Muscle of arm (tissue), 1 donor: ENCODE measurements at regions not wholly inside any gene's neighbourhood (a gene's known extent, or its start where the extent isn't known, plus 50 kb on each side); places are given as distances from the start of the nearest gene placed in this dataset.

Experiments used
- DNase-seq: peaks from one replicate; pipeline ENCODE4 v3.0.0-alpha.2; 2013

DNA sequence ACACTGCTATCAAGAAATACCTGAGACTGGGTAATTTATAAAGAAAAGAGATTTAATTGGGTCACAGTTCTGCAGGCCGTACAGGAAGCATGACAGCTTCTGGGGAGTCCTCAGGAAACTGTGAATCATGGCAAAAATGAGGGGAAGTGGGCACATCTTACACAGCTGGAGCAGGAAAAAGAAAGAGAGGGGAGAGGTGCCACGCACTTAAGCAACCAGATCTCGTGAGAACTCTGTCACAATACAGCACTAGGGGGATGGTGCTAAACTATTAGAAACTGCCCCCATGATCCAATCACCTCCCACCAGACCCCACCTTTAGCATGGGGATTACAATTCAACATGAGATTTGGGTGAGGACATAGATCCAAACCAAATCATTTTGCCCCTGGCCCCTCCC, 105.5 kb upstream of the CPLX2 start:
- no peak for DNase-seq

DNA sequence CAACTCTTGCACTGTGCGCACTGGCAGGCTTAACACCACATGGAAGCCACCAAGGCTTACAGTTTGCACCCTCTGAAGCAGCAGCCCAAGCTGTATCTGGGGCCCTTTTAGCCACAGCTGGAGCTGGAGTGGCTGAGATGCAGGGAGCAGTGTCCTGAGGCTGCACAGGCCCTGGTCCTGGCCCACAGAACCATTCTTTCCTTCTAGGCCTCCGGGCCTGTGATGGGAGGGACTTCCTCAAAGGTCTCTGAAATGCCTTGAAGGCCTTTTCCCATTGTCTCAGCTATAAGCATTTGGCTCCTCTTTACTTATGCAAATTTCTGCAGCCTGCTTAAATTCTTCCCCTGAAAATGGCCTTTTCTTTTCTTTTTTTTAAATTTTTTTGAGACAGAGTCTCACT, 104.4 kb upstream of the CPLX2 start:
- DNase-seq = no peak

DNA sequence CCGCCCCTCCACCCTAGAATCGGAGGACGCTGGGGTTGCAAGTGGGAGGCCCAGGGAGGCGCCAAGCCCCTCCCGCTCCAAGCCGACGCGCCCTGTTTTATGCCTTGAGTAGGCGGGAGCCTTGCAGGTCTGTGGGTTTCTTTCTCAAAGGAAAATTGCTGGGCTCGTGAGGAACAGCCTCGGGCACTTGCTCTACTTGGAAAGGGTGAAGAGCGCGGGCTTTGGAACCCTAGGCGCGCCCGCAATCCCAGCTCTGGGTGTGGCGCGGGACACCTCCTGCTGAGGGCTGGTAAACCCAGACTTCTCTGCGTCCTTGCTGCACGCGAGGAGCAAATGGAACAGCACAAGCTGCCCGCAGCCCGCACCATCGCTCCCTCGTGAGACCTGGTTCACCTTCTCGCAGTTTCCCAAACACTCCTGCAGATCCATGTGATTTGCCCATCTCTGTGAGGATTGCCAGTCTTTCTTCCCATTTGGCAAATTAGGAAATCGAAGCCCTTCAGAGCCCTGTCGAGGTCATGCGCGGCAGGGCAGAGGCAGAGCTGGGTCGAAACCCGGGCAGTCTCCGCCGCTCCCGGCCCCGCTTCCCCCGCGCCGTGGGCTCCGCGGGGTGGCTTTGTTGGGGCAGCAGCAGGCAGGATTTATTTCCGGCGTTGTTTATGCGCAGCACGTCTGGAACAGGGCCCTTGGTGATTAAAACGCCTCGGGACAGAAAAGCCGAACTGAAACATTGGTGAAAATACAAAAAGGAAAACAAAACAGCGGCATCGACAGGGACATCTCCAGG, 98.4 kb upstream of the CPLX2 start:
- DNase-seq = no peak

DNA sequence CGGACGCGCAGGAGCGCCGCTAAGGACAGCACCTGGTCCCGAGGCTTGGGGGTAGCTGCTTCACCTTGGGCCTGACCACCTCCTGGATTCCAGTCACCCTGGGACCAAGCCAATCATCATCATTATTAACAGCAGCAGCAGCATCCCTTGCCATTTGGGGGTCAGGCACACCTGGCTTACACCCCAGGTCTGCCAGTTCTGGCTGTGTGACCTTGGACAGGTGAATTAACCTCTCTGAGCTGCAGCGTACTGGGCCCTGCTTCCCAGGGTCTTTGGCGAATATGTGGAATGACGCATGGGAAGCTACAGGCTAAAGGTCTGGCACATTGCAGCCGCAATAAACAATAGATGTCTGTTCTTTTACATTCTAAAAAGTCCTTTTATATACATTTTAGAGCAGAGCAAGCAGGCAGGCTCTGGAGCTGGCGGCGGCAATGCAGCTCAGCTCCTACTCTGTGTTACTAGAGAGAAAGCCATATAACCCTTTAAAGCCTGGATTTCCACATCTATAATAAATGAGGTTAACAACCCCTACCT, 97.8 kb upstream of the CPLX2 start:
- DNase-seq = no peak

DNA sequence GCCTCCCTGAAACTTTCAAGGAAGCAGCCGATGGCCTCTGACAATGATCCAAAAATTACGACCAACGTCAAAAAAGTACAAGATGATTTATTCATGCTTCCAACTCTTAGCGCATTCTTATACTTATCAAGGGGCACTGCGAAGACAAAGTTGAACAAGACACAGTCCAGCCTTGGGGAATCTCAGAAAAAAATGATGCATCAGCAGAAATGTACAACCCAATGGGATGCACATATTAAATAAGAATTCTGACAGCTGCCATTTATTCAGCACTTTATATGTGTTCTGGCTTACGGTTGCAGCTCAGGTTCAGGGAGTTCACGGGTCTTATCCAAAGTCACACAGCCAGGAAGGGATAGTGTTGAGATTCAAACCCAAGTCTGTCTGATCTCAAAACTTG, 96.0 kb upstream of the CPLX2 start:
- no peak for DNase-seq

DNA sequence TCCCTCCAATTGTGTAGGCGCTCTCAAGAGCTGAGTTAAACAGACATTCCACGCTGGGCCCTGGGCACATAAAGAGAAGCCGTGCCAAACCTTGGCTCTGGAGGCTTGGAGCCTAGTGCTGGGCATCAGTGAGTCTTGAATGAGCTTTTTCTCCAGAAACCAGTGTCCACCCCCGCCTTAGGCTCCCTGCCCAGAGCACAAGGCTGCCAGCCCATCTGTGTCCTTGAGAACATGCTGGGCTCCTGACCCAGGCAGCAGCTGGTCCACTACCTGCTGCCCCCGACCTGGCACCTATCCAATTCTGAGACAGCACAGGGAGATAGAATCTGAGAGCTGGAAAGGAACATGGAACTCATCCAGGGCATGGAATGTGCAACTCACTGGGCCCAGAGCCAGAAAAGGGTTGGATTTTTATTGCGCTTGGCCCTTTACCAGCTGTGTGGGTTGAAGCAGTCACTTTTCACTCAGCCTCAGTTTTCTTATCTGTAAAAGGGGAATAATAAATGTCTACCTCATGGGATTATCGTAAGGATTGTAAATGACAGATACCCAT, 92.4 kb upstream of the CPLX2 start:
- DNase-seq = no peak

DNA sequence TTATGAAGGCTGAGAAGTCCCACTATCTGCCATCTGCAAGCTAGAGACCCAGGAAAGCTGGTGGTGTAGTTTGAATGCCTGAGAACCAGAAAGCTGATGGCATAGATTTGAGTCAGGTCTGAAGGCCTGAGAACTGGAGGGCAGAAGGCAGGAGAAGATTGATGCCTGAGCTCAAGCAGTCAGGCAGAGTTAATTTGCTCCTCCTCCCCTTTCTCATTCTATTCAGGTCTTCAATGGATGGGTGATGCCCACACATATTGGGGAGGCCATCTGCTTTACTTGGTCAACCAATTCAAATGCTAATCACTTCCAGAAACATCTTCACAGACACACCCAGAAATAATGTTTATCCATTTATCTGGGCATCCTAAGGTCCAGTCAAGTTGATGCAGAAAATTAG, 87.6 kb upstream of the CPLX2 start:
- no peak for DNase-seq

DNA sequence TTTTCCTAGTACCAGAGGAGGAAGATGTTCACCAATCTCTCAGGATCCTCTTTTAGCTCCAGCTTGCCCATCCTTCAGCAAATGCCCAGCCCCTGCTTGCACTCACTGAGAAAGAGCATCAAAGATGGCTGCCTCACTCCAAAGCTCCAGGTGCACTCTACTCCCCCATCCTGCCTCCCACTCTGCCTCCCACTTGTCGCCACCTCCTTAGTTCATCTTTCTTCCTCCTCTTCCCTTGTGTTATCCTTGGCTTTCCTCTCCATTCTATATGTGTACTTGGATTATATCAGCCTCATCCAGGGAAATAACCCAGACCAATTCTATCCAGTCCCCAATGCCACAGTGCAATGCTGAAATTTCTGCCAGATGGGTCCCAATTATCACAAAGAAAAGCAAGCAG, 87.1 kb upstream of the CPLX2 start:
- DNase-seq = no peak

DNA sequence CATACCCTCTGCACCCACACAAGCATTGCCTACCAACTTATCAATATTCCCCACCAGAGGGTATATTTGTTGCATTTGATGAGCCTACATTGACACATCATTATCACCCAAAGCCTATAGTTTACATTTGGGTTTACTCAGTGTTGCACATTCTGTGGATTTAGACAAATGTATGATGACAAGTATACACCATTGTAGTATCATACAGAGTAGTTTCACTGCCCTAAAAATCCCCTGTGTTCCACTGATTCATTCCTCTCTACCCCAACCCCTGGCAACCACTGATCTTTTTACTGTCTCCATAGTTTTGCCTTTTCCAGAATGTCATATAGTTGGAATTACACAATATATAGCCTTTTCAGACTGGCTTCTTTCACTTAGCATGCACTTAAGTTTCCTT, 85.7 kb upstream of the CPLX2 start:
- no peak for DNase-seq

DNA sequence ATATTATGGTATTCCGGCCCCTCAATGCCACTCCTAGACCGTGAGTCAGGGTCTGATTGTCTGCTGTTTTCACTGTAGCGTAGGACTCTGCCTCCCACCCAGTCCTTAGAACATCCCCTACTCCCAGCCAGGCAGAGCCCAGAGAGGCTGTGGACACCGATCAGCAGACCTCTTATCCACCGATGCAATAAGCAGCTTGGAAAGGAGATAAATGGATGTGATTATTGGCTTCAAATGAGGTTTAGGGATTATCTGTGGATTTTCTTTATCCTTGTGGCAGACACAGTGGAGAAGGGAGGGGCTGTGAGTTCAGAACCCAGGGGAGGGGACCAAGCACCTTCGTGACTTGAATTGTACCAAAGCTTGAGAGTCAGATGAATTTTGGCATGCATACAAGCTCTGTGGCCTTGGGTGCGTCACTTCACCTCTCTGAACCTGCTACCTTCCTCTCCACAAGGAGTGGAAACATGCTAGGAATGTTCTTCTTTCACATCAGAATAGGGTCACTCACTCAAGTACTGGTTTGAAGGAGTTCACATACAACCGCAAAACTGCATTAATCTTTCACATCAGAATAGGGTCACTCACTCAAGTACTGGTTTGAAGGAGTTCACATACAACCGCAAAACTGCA, 83.1 kb upstream of the CPLX2 start:
- no peak for DNase-seq

DNA sequence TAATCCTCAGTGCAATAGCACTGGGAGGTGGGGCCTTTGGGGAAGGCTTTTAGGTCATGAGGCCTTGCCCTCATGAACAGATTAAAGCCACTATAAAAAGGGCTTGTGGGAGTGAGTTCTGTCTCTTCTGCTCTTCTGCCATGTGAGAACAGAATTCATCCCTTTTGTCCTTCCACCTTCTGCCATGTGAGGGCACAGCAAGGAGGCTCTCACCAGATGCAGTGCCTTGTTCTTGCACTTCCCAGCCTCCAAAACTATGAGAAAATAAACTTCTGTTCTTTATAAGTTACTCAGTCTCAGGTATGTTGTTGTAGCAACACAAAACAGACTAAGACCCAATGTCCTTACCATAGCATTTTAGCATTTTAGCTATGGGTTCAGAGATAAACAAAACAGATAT, 81.7 kb upstream of the CPLX2 start:
- no peak for DNase-seq

DNA sequence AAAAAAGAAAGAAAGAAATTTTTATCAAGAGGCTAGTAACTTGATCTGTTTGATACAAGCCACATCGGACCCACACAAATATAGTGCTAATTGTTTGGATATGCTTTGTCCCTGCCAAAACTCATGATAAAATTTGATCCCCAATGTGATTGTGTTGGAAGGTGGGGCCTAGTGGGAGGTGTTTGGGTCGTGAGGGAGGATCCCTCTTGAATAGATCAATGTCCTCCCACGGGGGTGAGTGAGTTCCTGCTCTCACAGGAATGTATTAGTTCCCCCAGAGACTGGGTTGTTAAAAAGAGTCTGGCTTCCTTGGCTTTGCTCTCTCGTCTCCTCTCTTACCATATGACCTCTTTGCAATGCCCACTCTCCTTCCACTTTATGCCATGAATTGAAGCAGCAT, 80.6 kb upstream of the CPLX2 start:
- no peak for DNase-seq

DNA sequence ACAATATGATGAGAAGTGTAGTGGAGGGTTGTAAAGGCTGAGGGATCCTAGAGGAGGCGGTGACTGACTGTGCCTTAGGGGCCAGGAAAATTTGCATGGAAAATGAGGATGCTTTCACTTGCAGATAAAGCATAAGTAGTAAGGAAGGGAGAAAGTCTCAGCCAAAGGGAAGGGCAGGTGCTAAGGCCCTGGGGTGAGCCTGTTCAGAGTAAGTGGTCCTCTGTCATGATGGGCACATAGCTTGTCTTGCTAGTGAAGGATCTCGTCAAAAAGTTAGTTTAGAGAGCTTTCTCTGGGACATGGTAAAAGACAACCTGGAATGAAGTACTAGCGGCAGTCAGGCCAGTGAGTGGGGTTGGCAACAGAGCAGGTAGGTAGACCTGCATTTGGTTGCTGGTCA, 75.4 kb upstream of the CPLX2 start:
- no peak for DNase-seq

DNA sequence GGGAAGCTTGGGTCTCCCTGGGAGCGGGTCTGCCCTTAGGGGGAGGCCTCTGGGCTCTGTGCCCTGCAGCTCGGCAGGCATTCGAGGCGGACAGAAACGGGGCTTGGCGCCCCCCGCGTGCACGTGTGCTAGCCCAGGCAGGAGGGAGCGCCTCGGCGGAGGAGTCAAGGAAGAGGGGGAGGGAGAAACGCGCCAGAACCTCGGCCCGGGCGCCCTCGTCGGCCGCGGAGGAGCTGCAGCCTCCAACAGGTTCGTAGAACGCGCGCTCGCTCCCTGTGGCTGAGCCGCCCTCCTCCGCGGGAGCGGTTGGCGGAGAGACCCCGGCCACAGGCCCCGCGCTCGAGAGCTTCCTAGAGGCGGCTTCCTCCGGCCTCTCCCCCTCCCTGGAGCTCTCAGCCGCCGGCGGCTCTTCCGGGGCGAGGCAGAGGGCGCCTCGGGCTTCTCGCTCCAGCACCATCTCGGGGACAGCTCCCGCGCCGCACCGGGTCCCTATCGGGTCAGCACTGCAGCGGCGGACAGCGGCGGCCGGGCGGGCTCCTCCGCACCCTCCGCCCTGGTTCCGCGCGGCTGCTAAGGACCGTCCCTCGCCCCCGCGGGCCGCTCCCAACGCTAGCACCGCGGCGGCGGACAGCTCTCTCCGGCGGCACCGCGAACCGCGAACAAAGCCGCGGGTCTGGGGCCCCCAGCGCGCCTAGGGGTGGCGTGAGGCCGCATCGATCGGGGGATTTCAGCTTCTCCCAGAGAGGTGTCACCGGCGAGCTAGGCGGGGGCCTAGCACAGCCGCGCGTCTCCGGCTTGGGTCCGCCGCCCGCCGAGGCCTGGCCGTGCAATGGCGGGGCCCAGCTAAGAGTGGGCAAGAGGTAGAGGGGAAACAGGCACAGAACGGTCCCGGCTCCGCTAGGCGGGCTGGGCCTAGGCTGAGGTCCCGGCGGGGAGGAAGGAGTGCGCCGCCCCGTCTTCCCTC, 74.6 kb upstream of the CPLX2 start:
- DNase-seq = peak; percentile 86

DNA sequence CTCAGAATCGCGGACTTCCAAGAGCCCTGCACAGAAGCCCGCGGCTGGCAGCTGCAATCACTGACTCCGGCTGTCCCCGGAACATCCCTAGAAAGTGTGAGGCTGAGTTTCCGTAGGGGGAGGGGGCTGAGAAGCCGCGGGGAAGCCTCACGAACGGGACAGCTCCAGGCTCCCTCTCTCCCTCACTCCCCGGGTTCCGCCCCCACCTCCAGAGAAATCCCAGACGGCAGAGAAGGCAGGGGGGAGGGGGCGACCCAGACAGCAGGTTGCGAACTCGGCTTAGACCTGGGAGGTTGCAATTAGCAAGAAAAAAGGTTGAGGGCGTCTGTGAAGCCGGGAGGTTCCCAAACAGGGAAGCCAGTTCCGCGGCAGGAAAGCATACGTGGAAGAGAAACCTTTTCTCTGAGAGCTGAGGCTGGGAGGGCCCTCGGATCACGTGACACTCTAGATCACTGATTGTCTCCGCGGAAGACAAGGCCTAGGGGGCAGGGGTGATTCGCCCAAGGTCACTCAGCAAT, 73.8 kb upstream of the CPLX2 start:
- no peak for DNase-seq

DNA sequence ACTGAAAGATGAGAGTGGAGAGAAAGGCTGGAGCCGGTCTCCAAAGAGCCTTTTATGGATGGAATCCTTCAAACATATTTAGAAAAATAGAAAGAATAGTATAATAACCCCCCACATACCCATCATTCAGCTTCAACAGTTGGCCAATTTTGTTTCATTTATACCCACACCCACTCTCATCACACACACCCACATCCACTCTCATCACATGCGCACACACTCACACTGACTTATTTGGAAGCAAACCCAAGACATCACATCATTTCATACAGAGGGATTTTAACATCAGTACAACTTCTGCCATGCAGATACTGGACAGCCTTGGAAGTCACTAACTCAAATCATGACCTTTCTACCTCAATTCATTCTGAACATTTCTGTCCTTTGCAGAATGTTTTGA, 72.8 kb upstream of the CPLX2 start:
- no peak for DNase-seq

DNA sequence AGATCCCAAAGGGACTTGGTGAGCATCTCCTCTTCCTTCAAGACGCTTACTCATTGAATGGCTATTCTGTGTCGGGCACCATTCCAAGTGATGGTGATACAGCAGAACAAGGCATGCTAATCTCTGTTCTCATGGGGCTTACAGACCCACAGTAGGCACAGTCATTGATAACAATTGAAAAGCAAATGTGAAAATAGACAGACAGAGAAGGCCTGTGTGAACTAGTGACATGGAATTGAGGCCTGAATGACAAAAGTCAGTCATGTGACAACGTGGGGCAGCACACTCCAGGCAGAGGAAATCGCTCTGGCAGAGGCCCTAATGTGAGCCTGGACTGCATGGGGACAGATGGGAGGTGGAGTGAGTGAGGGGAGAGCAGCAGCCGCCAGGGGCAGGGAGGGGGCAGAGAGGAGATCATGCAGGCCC, 70.7 kb upstream of the CPLX2 start:
- DNase-seq = no peak

DNA sequence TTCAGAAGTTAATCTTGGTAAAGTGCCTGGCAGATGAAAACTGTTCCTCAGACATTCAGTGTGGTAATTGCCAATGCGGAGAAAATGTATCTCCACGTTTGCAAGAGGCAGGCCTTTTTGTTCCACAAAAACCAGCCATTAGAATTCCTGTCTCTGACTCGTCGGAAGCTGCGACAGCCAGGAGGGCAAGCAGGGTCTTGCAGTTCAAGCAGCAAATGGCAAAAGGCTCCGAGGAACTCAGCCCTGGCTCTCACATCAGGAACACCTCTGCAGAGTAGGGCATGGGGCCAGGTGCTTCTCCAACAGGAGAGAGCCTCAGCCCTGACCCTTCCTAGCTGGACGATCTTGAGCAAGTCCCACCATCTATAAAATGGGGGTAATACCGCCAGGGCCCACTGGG, 69.0 kb upstream of the CPLX2 start:
- DNase-seq = no peak

DNA sequence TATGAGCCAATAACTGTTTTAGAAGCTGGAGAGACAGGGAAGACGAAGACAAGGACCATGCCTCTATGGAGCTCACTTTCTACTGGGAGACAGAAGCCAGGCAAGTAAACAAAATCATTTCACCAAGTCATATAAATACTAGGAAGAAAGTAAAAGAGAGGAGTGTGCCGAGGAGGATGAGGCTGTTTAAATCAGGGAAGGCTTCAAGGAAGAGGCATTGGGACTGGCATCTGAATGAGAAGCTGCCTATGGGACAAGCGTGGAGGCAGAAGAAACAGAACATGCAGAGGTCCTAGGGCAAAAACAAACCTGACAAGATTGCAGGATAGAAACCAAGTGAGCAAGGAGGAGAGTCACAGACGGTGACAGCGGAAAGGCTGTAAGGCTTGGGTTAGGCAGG, 68.1 kb upstream of the CPLX2 start:
- DNase-seq = no peak

DNA sequence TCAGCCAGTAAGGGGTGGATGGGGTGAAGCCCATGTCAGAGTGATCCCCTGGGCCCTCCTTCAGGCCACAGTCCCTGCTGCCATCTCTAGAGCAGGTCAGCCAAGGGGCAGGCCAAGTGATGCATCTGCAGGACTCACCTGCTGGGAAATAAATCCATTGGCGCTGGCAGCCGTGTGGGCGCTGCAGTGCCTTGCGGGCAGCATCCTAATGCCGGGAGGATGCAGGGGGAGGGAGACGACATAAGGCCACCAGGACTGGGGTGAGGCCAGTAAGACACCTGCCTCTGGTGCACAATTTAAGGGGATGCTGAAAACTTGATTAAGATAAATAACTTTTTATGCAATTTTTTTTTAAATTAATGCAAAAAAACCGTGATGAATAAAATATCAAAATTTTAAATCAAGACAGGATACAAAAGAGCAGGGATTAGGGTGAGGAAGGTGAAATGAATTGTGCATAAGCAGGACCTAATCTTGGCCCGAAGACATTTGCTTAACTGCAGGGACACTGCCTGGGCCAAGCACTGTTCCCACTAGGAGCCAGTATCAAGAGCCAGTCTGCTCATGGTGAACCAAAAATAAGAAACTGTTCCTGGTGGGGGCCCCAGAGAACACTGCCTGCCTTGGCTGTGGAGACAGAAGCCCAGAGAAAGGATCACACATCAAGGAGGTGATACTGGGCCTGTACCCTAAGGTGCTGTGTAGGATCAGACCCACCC, 67.5 kb upstream of the CPLX2 start:
- DNase-seq = no peak
